ENCODE measurements at regions not wholly inside any gene's neighbourhood (a gene's known extent, or its start where the extent isn't known, plus 50 kb on each side); places are given as distances from the start of the nearest gene placed in this dataset.
"Not testable (repeated sequence)": the region's sequence is repeated elsewhere in the genome, so short reads cannot be mapped to it uniquely, and the experiment has no call there.

- H3K4me3 ChIP-seq (ENCODE audit: low read depth, low read length) = no peak overlapping the region
- CTCF ChIA-PET = no interaction called here
- POLR2A ChIA-PET = no interaction called here
- DNase-seq (ENCODE audit: low read depth, low spot score) = no peak
- no peak for TF ChIP-seq CTCF (IDR thresholded peaks at IDR 0.05; ENCODE audit: insufficient read depth, low read length, missing control alignments)
These were observed 439.8 kb downstream of the TDRD3 start for GRCh38 chr13:60836821-60837220.

- DNase-seq (ENCODE audit: low read depth, low spot score) = no peak
- POLR2A ChIA-PET = no interaction called here
- CTCF ChIA-PET = no interaction called here
- no peak for TF ChIP-seq CTCF (IDR thresholded peaks at IDR 0.05; ENCODE audit: insufficient read depth, low read length, missing control alignments)
- H3K4me3 ChIP-seq (ENCODE audit: low read depth, low read length) = no peak overlapping the region
These were observed 414.6 kb downstream of the TDRD3 start for GRCh38 chr13:60811581-60811980.

- CTCF ChIA-PET; H3K4me3 ChIP-seq (ENCODE audit: low read depth, low read length); POLR2A ChIA-PET; DNase-seq (ENCODE audit: low read depth, low spot score): not testable (repeated sequence)
These were observed 408.6 kb downstream of the TDRD3 start for GRCh38 chr13:60805640-60806039.

- POLR2A ChIA-PET = no interaction called here
- no peak for TF ChIP-seq CTCF (IDR thresholded peaks at IDR 0.05; ENCODE audit: insufficient read depth, low read length, missing control alignments)
- H3K4me3 ChIP-seq (ENCODE audit: low read depth, low read length) = no peak overlapping the region
- no peak for DNase-seq (ENCODE audit: low read depth, low spot score)
- CTCF ChIA-PET = no interaction called here
These were observed 401.5 kb downstream of the TDRD3 start for GRCh38 chr13:60798503-60798902.

- ChIA-PET CTCF (no interaction called here), POLR2A (no interaction called here)
- TF ChIP-seq CTCF (IDR thresholded peaks at IDR 0.05; ENCODE audit: insufficient read depth, low read length, missing control alignments) = no peak
- DNase-seq (ENCODE audit: low read depth, low spot score) = no peak
- H3K4me3 ChIP-seq (ENCODE audit: low read depth, low read length) = no peak overlapping the region
These were observed 400.1 kb downstream of the TDRD3 start for GRCh38 chr13:60797112-60797511.

- H3K4me3 ChIP-seq (ENCODE audit: low read depth, low read length) = no peak overlapping the region
- ChIA-PET CTCF (no interaction called here), POLR2A (no interaction called here)
- no peak for DNase-seq (ENCODE audit: low read depth, low spot score)
- TF ChIP-seq CTCF (IDR thresholded peaks at IDR 0.05; ENCODE audit: insufficient read depth, low read length, missing control alignments) = no peak
These were observed 397.7 kb downstream of the TDRD3 start for GRCh38 chr13:60794751-60795150.

GRCh38 chr13:60790620-60791019 lies 393.6 kb downstream of the TDRD3 start:
- CTCF ChIA-PET = no interaction called here
- H3K4me3 ChIP-seq (ENCODE audit: low read depth, low read length) = no peak overlapping the region
- no peak for TF ChIP-seq CTCF (IDR thresholded peaks at IDR 0.05; ENCODE audit: insufficient read depth, low read length, missing control alignments)
- POLR2A ChIA-PET = no interaction called here
- no peak for DNase-seq (ENCODE audit: low read depth, low spot score)

Measured in AG04449 (cell line).